PFSK-1 (cell line): ENCODE measurements at regions not wholly inside any gene's neighbourhood (a gene's known extent, or its start where the extent isn't known, plus 50 kb on each side); places are given as distances from the start of the nearest gene placed in this dataset.

Source experiments
- FOXP2 ChIP-seq: optimal IDR thresholded peaks from 2 replicates; pipeline ENCODE3; 2011; ENCODE audit warnings: borderline replicate concordance, control low read depth, inconsistent platforms; ENCODE audit not compliant: insufficient read depth; ENCODE audit errors: extremely low read length, extremely low read depth
- POLR2AphosphoS5 ChIP-seq: IDR thresholded peaks from 2 replicates; pipeline ENCODE4 v1.6.1; 2012; ENCODE audit warnings: low read depth, mild to moderate bottlenecking, control low read depth, low read length, moderate library complexity
- SIN3A ChIP-seq: IDR thresholded peaks from 2 replicates; pipeline ENCODE4 v1.6.1; 2012; ENCODE audit warnings: mild to moderate bottlenecking, low read length, moderate library complexity, borderline replicate concordance; ENCODE audit not compliant: insufficient read depth
- TAF1 ChIP-seq: IDR thresholded peaks from 2 replicates; pipeline ENCODE4 v1.6.1; 2012; ENCODE audit warnings: low read length, control low read depth, borderline replicate concordance; ENCODE audit not compliant: insufficient read depth
- TF ChIP-seq, protein P1 (sequence below), 2 experiments: IDR thresholded peaks; 2 replicates each; pipeline versions ENCODE4 v1.6.1 to v1.8.0; 2011 to 2012; ENCODE audit warnings: low read depth in 2 of 2, low read length in 2 of 2, control low read depth in 1 of 2, inconsistent platforms in 1 of 2, mild to moderate bottlenecking in 1 of 2, moderate library complexity in 1 of 2; ENCODE audit not compliant: insufficient read depth in 1 of 2

DNA sequence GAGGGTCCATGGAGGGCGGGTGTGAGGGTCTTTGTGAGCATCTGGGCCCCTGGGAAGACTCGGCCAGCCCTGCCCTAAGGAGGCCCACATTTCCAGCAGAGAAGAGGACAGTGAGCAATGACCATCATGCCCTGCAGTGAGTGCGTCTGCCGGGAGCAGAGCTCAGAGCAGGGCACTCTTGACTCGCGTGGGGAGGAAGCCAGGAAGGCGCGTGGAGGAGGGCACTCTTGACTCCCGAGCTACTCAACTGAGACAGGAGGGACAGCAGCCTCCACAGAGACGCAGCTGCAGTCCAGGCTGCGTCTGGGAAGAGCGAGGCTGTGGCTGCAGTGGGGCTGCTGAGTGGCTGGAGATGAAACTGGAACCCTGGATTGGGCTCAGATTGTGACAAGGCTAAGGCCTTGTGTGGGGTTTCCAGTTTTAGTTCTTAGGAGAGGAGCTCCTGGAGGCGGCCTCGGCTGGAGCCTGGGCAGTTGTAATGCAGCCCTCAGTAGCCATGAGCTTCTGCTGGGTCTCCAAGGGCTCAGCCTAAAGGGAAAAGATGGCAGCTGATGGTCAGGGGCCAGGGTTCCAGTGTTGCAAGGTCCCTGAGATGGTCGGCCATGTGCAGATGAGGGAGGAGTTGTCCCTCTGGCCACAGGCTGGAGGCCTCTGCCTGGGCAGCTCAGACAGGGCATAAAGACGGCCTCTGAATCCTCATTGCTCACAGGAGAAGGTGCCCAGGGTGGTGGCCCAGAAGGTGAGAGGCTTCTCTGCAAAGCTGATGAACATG is 264.7 kb upstream of the B3GAT1 start:
- TF ChIP-seq POLR2AphosphoS5: no peak
- TF ChIP-seq FOXP2: no peak
- TF ChIP-seq, protein P1, sequence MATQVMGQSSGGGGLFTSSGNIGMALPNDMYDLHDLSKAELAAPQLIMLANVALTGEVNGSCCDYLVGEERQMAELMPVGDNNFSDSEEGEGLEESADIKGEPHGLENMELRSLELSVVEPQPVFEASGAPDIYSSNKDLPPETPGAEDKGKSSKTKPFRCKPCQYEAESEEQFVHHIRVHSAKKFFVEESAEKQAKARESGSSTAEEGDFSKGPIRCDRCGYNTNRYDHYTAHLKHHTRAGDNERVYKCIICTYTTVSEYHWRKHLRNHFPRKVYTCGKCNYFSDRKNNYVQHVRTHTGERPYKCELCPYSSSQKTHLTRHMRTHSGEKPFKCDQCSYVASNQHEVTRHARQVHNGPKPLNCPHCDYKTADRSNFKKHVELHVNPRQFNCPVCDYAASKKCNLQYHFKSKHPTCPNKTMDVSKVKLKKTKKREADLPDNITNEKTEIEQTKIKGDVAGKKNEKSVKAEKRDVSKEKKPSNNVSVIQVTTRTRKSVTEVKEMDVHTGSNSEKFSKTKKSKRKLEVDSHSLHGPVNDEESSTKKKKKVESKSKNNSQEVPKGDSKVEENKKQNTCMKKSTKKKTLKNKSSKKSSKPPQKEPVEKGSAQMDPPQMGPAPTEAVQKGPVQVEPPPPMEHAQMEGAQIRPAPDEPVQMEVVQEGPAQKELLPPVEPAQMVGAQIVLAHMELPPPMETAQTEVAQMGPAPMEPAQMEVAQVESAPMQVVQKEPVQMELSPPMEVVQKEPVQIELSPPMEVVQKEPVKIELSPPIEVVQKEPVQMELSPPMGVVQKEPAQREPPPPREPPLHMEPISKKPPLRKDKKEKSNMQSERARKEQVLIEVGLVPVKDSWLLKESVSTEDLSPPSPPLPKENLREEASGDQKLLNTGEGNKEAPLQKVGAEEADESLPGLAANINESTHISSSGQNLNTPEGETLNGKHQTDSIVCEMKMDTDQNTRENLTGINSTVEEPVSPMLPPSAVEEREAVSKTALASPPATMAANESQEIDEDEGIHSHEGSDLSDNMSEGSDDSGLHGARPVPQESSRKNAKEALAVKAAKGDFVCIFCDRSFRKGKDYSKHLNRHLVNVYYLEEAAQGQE (IDR thresholded peaks at IDR 0.05; ENCODE audit: insufficient read depth in 1 of 2, low read depth in 2 of 2, low read length in 2 of 2): no peak
- no peak for TF ChIP-seq TAF1
- TF ChIP-seq SIN3A: no peak

DNA sequence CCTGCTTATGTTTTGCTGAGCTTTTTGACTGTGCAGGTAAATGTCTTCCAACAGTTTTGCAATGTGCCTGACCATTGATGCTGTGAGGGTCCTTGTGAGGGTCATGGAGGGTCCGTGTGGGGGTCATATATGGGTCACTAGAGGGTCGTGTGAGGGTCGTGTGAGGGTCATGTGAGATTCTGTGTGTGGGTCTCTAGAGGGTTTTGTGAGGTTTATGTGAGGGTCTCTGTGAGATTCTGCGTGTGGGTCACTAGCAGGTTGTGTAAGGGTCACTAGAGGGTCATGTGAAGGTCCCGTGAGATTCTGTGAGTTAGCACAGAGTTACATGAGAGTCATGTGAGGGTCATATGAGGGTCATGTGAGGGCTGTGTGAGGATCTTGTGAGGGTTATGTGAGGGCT is 263.9 kb upstream of the B3GAT1 start:
- TF ChIP-seq TAF1: no peak
- no peak for TF ChIP-seq SIN3A
- no peak for TF ChIP-seq POLR2AphosphoS5

- TF ChIP-seq POLR2AphosphoS5: no peak
- TF ChIP-seq SIN3A: no peak
- TF ChIP-seq, protein P1 (IDR thresholded peaks at IDR 0.05; ENCODE audit: insufficient read depth in 1 of 2, low read depth in 2 of 2, low read length in 2 of 2): no peak
- no peak for TF ChIP-seq FOXP2
These were observed 262.9 kb upstream of the B3GAT1 start for GRCh38 chr11:134674974-134675373.

GRCh38 chr11:134670961-134671370 is 258.9 kb upstream of the B3GAT1 start:
- TF ChIP-seq SIN3A (no peak), POLR2AphosphoS5 (no peak), FOXP2 (no peak), TAF1 (no peak)
- TF ChIP-seq, protein P1 (IDR thresholded peaks at IDR 0.05; ENCODE audit: insufficient read depth in 1 of 2, low read depth in 2 of 2, low read length in 2 of 2): no peak

- TF ChIP-seq POLR2AphosphoS5: no peak
These were observed 258.3 kb upstream of the B3GAT1 start for GRCh38 chr11:134670247-134670782.

DNA sequence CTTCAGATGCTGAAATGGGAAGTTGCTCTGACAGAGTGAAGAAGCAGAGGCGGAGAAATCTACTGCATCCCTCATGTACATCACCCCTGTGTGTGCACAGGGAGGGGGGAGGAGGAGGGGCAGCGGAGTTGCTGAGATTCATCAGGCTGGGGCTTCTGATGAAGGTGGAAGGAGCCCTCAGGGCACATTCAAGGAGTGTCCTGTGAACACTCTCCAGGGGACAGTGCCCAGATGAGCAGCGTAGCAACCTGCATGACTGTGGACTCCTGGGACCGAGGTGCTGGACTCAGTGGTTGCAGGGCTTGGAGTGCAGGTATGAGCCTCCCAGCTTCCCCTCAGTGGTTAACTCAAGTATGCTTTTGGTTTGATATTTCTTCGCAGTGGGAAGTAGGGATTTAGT is 257.8 kb upstream of the B3GAT1 start:
- TF ChIP-seq, protein P1 (IDR thresholded peaks at IDR 0.05; ENCODE audit: insufficient read depth in 1 of 2, low read depth in 2 of 2, low read length in 2 of 2): no peak
- TF ChIP-seq FOXP2 (no peak), POLR2AphosphoS5 (no peak), TAF1 (no peak), SIN3A (no peak)
